GM12872 (cell line): ENCODE measurements at regions not wholly inside any gene's neighbourhood (a gene's known extent, or its start where the extent isn't known, plus 50 kb on each side); places are given as distances from the start of the nearest gene placed in this dataset.

ENCODE experiments used
- CTCF ChIP-seq: IDR thresholded peaks from 3 replicates; pipeline ENCODE4 v1.5.1; 2011; ENCODE audit warnings: low read depth, mild to moderate bottlenecking, low read length, moderate library complexity; ENCODE audit not compliant: insufficient read depth

- no peak for TF ChIP-seq CTCF
Measured at GRCh38 chr3:71997066-71997653, 212.2 kb upstream of the PROK2 start.

- TF ChIP-seq CTCF = no peak
Measured at GRCh38 chr3:71994906-71995305, 210.0 kb upstream of the PROK2 start.

GRCh38 chr3:71994203-71994602, 209.3 kb upstream of the PROK2 start:
- TF ChIP-seq CTCF = no peak

- TF ChIP-seq CTCF = no peak
Measured at GRCh38 chr3:71991681-71992080, 206.7 kb upstream of the PROK2 start.

GRCh38 chr3:71991046-71991445, 206.1 kb upstream of the PROK2 start:
- no peak for TF ChIP-seq CTCF

GRCh38 chr3:71990545-71990944, 205.6 kb upstream of the PROK2 start:
- TF ChIP-seq CTCF = no peak

GRCh38 chr3:71989165-71989564, 204.2 kb upstream of the PROK2 start:
- TF ChIP-seq CTCF = no peak

- no peak for TF ChIP-seq CTCF
Measured at GRCh38 chr3:71987828-71988227, 202.9 kb upstream of the PROK2 start.
